GM10266 (cell line): ENCODE measurements at regions not wholly inside any gene's neighbourhood (a gene's known extent, or its start where the extent isn't known, plus 50 kb on each side); places are given as distances from the start of the nearest gene placed in this dataset.

Source experiments
- DNase-seq: peaks from one replicate; pipeline ENCODE4 v3.0.0; 2012; ENCODE audit errors: extremely low spot score
- CTCF ChIP-seq: IDR thresholded peaks from 2 replicates; pipeline ENCODE4 v1.5.1; 2012; ENCODE audit warnings: mild to moderate bottlenecking, low read depth; ENCODE audit not compliant: control insufficient read depth, insufficient read depth; ENCODE audit errors: missing control alignments

- no peak for TF ChIP-seq CTCF
- no peak for DNase-seq
Observed at GRCh38 chr9:784202-784601, 57.3 kb upstream of the DMRT1 start.

DNA sequence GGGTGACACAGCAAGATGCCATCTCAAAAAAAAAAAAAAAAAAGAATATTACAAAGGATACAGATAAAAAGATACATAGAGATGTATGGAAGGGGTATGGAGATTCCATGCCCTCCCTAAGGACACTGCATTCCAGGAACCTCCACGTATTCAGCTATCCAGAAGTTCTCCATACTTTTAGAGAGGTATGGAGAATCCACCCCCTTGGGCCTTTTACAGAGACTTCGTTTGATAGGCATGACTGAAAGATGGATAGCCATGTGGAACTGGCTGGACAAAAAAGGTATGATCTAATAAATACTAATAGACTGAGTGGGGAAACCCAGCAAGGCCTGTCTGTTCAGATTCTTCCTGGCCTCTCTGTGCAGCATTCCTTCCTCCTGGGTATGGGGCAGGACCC is 56.6 kb upstream of the DMRT1 start:
- TF ChIP-seq CTCF = no peak
- DNase-seq = no peak

DNA sequence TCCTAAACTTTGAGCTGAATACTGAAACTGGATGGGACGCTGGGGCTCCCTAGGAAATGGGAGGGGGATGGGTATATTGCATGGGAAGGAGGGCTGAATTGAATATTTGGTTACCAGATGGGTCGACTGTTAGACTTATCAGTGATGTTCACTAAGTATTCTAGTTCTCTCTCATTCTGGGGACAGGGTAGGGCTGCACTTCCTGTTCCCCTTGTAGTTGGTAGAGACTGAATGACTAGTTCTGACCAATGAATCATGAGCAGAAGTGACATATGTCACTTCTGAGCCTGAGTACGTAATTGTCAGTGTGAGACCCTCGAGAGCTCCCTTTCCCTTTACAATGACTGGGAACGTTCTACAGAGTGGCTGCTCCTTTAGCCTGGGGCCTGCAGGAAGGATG is 55.5 kb upstream of the DMRT1 start:
- DNase-seq = no peak
- no peak for TF ChIP-seq CTCF

DNA sequence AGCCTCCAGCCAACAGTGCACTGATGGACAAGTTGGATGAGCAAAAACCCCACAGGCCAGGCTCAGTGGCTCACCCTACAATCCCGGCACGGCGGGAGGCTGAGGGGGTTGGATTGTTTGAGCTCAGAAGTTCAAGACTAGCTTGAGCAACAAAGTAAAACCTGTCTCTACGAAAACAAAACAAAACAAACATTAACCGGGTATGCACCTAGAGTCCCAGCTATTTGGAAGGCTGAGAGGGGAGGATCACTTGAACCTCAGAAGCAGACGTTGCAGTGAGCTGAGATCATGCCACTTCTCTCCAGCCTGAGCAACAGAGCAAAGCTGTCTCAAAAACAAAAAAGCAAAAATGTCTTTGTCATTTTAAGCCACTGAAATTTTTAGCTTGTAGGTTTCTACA is 55.1 kb upstream of the DMRT1 start:
- DNase-seq = no peak
- TF ChIP-seq CTCF = no peak

- no peak for TF ChIP-seq CTCF
Observed at GRCh38 chr9:788777-789176, 52.7 kb upstream of the DMRT1 start.

More at GRCh38 chr9:788777-789176, 52.7 kb upstream of the DMRT1 start:
- DNase-seq = no peak
